ENCODE measurements at regions not wholly inside any gene's neighbourhood (a gene's known extent, or its start where the extent isn't known, plus 50 kb on each side); places are given as distances from the start of the nearest gene placed in this dataset.

DNA sequence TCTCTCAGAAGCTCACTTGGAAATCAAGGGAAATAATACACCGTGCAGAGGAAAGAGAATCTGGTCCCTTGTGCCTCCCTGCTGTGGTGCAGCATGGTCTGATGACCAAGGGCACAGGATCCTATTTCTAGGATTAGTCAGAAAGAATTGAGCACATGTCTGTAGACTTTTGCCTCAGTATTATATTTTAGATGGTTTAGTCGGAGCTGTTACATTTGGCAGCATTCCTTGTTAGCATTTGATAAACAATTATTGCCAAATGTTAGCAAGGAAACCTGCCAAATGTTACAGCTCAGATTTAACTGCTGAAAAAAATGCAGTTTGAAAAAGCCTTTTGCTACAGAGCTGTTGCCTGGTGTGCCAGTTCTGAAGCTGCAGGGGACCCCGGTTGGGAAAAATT is 183.5 kb upstream of the DPYD start:
- no peak for DNase-seq

DNA sequence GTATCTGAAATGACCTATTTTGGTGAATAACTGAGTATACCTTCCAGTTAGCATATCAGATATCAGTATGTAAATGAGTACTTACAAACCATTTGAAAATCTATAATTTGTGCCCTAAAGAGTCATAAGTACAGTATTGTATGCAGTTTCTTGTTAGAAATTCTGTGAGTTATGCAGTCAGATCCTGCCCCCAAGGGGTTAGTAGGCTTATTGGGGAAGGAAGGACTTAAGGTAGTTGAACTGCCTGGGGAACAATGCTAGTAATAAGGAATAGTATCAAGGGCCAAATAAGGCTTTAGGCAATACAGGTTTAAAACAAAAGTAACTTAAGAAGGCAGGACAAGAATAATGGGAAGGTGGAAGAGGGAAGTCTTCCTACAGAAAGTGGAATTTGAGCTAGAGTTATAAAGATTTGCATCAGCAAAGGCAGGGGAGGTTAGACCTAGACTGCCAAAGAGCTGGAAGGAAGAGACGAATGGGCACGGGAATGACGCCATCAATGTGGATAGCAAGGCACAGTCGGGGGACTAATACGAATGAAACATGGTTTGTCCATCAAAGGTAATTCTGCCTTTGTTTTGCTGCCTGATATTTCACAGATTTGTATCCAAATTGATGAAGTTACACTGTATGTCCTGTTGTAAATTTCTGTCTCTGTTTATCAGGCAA is 182.9 kb upstream of the DPYD start:
- DNase-seq = no peak

DNA sequence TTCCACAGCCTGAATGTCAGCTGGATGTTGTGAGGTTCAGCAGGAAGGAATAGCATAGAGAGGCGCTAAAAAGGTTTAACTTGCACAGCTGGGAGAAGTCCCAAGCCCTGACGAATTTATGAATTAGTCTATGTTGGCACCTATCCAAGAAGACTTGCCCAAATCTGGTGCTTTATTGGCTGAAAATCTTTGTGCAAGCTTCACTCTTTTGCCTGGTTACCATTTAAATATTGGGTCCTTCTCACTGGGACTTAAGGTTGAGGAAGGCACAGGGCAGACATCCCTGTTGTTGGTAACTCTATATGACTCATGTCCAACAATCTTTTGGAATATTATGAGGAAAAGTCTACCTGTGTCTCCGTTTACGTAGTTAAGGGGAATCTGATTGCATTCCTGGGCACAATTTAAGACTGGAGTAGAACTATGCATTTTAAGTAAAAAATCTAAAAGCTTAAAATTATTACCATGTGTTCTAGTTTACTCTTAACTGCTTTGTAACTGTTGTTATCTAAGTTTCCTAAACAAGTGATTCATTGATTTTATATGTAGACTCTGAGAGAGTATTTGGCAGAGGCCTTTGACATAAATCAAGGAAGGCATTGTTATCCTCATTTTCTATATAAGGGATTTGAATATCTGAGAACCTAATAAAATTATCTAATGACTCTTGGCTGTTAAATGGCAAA is 181.7 kb upstream of the DPYD start:
- DNase-seq = no peak

DNA sequence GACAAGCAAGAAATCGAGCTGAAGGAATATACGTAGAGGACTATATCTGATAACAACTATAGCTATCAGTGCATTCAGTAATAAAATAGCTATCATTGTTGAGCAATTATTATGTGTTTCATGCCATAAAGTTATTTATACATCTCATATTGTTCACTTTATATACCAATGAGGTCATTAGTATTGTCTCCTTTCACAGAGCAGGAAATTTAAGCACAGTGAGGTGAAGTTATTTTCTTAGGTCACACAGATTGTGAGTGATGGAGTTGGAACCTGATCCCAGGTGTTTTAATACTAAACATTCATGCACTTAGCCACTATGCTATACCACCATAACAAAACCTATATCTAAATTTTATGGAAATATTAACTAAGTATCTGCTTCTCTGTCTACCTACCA is 180.5 kb upstream of the DPYD start:
- DNase-seq = no peak

DNA sequence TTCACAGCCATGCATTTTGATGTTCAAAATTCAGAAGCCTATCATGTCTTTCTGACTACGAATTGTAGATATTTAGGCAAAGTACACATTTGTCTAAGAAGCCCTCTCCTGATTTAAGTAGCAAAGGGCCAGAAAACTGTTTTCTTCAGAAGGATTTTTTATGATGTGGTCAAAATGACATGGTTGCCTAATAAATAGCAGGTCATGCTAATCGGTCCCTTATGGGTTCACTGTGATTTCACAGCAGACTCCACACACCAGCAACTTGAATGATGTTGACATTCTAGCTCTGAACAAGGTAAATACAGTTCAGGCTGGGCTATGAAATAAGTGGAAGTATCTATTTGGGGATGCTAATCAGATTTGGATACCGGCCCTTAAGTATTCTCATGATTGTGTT is 178.7 kb upstream of the DPYD start:
- no peak for DNase-seq

DNA sequence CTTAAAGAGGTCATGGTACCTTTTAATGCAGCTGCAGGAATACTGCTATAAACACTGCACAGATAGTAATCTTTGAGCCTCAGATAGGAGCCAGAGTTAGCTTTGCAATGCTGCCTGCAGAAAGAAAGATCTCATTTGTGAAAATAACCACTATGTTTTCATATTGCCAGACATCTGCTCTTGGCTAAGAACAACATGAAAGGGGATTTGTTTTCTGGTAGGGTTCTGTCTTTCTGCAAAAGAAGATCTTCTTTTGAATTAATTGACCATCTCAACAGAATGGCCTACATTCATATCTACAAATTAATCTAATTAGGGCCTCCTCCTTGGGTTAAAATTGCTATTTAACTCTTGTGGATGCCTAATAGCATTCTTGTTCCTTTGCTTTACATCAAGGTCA is 177.6 kb upstream of the DPYD start:
- DNase-seq = no peak

DNA sequence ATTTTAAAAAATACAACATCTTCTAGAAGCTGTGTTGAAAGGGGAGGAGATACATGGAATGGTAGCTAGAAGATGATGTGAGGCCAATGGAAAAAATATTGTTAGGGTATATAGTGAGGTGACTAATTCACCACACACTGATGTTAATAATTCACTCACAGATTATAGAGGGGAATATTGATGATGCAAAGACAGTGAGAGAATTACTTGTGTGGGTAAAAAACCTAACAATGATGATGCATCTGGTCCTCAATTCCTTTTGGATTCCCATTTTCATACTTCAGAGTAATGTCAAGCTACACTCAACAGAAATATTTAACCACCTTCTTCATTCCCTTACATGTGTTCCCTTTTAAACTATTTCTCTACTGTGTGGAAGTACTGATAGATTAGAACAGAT is 169.5 kb upstream of the DPYD start:
- no peak for DNase-seq

DNA sequence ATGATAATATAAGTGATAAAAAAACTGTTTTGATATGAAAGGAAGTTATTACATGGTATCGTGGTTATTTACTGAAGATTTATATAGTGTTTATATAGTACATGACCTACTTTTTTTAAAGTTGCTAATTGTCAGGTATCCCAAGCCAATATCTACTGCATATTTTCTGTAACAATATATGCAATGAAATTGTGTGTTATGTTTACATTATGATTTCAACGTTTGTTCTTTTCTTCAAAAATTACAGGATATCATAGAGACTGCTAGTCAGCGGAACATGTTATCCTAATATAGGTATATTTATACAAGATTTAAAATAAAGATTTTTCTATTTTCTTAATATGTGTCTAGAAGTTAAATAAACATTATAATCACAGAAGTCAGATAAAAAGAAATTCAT is 167.5 kb upstream of the DPYD start:
- no peak for DNase-seq

DNA sequence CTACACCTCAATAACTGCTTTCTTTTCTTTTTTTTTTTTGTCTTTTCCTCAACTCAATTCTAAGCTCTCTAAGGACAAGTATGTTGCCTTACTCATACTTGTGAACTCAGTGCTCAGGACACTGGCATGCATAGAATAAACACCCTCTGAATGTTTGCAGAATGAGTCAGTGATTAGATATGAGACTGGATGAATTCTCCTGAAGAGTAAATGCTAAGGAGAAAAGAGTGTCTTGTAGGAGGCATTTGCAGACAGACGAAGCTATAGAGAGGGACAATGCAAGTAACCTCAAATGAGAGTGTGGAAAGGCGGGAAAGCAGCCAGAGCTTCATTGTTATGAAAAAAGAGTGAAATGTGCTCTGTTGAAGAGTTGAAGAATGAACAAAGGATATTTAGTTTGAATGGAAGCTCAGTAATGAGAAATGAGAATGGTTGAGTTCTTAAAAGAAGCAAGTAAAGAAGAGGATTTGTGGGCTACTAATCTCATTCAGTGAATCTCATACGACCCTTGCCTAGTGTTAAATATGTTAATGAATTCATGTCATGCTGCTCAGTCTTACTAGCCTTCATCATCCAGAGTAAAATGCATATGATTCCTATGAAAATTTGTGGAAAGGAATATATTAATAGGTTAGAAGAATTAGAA is 166.1 kb upstream of the DPYD start:
- no peak for DNase-seq

DNA sequence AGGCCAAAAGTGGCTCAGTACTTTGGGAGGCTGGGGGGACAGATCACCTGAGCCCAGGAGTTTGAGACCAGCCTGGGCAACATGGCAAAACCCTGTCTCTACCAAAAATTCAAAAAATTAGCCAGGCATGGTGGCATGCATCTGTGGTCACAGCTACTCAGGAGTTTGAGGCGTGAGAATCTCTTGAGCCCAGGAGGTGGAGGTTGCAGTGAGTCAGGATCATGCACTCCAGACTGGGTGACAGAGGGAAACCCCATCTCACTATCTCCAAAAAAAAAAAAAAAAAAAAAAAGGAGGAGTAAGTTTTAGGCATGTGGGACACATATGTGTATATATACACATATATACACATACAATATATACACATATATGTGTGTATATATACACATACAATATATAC is 165.3 kb upstream of the DPYD start:
- no peak for DNase-seq

DNA sequence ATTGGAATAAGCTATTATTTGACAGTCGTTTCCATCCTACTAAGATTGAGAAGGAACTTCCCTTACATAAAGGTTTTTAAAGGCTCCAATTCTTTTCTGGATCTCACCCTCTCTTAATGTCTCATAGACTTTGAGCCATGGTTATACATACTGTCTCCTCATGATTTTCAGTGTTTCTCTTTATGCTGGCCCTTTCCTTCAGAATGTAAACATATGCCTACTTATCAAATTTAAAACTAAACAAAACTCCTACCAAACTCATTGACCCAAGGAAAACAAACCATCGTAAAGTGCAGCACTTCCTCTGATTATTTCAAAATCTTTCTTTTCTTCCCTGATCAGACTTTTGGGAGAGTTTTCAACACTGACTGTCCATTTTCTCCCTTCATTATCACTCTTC is 163.4 kb upstream of the DPYD start:
- no peak for DNase-seq

DNA sequence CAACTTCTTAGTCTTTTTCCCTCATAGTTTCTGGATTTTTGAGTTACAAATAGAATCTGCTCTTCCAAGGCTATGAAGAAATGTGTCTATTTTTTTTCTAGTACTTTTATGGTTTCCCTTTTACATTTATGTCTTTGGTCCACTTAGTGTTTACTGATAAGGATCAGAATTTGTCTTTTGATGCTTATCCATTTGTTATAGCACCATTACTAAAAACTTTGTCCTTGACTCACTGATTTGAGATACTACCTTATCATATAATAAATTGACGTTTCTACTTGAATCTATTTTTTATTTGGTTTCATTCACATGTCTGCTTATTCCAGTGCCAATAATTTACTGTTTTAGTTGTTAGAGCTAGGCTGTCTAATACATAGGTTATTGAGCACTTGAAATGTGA is 161.1 kb upstream of the DPYD start:
- DNase-seq = no peak

DNA sequence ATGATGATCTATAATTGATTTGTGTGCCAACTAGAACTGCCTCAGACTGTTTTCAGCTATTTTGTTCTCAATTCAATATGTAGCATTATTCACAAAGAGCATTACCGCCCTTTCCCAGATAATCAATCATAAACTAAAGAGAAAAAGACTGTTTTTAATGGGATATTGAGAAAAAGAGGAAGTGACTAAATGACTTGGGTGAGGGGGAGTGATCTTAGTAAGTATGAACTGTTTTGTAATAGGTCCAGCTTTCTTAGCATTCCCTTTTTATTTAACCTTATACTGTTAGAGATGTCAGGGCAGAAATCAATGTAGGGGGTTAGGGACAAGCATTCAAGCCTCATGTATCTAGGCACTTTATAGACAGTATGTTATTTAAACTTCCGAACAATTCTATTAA is 157.8 kb upstream of the DPYD start:
- DNase-seq = no peak

DNA sequence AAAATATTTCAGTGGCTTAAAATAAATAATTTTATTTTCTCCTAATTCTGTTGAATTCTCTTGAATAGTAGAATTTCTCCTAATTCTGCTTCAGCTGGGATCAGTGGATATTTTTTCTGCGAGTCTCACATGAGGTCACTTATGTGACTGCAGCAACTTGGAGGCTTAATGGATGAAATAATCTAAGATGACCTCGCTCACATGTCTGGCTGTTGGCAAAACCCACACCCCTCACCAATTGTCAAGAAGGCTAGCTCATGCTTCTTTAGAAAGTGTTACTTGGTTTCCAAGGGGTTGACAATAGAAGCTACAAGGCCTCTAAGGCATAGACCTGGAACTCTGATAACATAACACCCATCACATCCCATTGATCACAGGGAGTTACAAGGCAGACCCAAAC is 156.9 kb upstream of the DPYD start:
- DNase-seq = no peak

DNA sequence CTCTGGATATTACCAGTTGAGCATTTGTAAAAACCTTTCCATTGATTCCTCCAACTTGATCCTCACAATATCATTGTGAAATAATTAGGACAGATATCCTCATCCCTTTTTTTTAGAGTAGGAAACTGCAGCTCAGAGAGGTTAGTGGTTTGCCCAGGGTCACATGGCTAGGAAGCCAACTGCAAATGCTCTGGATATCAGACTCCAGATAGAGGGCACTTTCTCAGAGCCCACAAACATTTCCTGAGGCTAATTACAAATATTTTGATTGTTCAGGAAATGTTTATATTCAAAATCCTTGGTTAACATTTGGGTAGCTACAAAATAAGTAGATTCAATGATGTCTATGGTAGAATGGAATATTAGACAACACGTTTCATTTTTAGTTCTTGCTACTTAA is 154.8 kb upstream of the DPYD start:
- no peak for DNase-seq

DNA sequence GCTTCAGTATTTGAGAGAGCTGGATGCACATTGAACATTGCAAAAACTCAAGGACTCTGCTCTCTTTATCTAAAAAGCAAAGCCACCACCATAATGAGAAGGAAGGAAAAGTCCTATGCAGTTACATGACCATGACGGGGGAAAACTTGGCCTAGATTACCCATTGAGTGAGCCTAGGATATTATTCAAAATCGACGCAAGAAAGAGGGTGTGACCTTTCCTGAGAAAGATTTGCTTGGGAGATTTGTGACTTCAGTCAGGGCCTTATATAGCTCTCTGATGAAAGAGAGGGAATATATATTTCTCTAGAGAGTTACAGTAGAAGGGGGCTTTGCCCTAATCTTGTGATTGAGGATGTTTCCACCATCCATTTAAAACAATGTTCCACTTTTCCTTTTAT is 153.0 kb upstream of the DPYD start:
- DNase-seq = no peak

DNA sequence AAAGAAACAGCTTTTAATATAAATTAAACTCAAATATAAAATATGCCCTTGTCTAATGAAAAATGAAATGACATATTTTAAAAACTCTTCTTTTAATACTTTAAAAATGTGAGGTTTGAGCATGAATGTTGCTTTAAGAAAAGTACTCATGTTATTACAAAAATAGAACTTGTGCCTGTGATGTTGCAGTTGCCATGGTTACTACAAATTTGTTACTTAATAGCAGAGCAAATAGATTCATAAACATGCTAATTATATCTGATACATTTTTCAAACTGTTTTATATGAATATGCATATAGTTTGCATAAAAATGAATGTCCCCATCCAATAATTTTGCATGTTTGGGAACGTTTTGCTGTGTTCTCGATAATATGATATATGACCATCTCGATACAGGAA is 152.3 kb upstream of the DPYD start:
- no peak for DNase-seq

DNA sequence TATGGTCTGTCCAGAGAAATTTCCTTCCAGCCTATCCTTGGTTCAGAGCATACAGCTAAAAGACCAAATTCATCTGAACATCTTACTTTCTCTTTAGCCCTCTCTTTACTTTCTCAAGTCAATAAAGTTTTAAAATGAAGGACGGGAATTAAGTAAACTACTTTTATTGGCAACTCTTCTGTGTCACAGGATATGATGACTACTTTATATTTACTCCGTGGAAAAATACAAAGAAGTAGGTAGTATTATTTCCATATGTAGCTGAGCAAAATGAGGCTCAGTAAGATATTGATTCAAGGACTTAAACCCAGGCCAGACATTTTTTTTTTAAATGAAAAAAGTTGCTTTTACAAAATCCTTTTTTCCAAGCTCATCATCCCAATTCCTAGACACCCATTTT is 151.2 kb upstream of the DPYD start:
- DNase-seq = no peak

DNA sequence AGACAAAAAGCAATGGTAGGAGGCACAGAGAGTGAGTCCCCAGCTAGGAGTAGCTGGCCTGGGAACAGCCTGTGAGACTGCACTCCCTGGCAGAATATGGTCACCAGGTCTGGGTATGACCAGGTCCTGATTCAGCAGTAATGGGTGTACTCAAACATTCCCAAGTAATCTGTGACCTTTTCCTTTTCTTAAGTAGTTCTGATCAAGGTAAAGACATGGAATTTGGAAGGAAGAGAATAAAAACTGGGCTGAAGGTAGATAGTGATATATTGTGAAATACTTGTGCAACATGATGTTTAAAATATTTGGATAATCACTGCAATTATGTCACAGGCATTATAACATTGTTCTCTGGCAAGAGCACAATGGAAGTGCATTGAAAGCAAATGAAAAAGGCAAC is 147.2 kb upstream of the DPYD start:
- no peak for DNase-seq

DNA sequence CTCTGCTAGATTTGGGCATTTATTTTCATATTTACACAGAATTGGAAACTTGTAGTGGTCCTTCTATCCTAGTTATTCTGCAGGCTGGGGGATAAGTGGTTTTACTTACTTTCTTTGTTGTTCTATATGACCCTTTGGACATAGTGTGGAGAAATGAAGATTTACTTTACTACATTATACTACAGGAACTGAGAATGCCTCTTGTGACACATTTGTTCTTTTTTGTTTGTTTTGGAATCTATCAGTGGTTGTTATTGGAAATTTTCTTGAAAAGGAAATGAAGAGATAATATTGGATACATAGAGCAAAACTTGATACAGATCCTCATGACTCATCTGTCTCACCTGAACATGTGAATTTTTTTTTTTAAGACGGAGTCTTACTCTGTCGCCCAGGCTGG is 146.1 kb upstream of the DPYD start:
- DNase-seq = no peak

DNA sequence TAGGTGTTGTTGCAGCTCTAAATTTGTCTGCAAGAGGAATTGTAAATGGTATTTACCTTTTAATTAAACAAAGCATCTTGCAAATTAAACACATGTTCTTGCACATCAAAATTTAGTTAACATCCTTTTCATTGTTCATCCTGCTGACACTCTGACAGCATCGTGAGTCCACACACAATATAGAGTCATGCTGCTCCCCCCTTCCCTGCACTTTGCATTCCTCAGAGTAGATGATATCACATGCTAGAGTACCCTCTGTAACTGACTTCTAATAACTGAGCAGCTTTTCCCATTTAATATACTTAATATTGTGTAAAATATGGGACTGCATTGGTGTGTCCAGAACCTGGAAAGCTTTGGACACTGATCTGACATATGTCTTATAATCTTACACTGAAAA is 138.8 kb upstream of the DPYD start:
- no peak for DNase-seq

DNA sequence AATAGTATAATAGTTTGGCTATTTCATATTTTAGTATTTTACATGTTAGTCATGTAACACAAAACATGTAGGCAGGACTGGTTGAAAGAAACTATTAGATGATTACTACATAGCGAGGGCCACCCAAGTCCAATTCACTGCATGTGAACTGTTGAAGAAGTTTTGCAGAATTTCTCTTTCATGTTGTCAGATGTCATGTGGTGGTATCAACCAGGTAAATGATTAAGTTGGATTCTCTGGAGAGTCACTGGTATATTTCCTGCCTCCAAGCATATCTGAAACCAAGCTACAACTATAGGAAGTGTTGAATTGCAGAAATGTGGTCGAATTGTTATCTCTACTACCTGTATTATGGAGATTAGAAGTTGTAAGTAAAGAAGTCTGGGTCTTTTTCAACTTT is 137.8 kb upstream of the DPYD start:
- no peak for DNase-seq

DNA sequence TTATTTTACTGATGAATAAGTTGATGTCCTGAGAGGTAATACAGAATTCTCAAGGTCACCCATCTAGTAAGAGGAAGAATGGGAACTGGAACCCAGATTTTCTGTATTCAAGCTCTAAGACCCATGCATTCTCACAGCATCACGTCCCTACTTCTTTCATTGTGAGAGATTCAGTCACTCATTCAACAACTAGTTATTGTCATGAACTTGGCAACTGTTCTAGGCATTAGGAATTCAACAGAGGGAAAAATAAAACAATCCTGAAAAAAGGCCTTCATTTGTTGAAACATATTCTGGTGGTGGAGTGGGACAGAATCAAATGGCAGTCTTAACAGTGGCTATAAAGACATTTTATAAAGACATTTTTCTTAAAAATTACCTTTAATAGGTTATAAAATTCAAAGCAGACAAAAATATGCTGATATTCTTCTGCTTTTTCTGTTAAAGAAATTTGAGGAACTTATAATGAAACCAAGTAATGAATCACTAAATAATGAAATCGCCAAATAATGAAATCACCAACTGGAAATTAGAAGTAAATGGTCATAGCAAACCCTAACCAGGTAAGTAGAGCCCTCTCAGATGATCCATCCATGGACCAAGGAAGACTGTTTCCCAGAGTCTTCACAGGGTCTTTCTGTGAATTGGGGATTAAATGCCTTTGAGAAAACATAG is 136.5 kb upstream of the DPYD start:
- no peak for DNase-seq

DNA sequence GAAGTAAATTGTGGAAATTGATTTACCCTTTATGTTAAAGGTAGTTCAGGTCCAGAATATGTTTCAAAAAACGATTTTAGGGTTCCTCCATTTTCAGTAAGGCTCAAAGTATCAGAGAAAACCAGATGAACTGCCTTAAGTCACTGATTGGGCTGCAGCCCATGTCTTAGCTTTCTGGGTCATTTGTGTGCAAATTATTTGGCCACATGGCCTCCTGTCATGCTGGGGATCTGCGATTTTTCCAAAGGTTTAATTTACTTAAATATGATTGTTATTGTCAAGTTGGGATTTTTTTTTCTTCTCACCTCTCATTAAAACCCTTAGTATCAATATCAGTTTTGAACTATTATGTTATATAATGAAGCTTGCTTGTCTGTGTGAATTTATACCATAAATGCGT is 135.9 kb upstream of the DPYD start:
- no peak for DNase-seq
